HG02852 (cell line): ENCODE measurements at regions not wholly inside any gene's neighbourhood (a gene's known extent, or its start where the extent isn't known, plus 50 kb on each side); places are given as distances from the start of the nearest gene placed in this dataset.

Experiments used
- ATAC-seq: cut with Tn5 transposase; IDR thresholded peaks from one replicate; pipeline ENCODE4 v1.9.1; 2021; ENCODE audit warnings: mild to moderate bottlenecking, moderate library complexity; ENCODE audit not compliant: unreplicated experiment

DNA sequence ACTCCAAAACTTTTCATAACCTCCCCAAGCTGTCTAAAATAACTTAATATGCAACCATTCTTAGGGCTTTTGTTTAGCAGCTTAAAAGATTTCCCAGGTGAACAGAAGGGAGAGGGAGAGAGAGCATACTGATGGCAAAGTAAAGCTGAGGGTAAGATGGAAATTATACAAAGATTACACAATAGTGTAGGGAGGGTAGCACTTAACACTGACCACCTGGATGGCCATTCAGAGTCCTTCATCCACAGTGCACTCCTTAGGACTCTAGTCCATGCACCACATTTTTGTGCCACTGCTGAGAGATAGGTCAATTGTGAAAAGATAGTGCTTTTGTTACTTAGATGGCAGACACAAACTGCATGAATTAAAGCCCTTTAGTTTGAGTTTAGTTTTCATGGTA is 574.6 kb downstream of the LMO4 start:
- no peak for ATAC-seq

DNA sequence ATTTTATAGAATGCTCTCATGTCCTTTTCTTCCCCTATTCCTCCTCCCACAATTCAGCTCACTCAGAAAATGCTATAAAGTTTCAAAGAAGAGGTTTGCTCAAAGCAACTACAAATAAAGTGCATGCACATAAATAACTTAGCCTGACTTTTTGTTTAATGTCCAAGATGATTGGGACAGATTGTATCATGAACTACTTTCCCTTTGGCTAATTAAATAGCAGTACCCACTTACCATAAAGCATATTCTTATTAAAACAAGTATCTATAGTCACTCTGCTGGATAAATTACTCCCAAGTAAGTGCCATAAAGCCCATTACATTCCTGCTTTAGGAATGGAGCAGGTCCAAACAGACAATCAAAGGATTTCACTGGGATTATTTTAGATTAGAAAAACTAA is 576.0 kb downstream of the LMO4 start:
- ATAC-seq: no peak

DNA sequence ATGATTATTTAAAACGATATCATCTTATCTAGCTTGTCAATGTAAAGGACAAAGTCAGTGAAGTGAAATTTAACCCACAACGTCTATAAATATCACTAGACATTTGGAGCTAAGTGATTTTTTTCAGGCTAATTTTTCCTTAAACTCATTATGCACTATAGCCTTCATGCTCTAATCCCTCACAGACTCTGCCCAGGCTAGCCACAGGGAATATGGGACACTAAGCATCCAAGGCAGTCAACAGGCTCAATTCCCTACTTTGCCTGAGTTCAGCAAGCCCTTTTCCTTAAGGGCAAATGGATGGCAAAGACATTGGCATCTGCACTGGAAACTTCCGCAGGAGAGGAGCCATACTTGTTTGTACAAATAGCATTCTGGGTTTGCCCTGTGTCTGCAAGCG is 577.0 kb downstream of the LMO4 start:
- no peak for ATAC-seq

DNA sequence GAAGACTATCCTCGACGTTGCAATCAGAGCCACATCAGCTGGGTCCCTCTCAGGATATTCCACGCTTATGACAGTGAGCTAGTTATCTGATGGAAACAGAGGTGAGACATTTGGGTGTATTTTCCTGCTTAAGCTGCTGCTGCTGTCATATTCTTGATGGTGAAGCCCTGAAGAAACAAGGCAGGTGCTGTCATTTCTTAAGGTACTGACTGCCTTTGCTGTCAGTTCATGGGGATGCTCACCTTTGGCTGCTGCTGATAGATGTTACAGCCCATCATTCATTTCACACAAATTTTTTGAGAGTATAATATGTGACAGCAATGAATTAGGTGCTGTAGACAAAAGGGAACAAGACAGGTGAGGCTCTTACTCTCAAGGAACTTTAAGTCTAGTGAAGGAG is 577.4 kb downstream of the LMO4 start:
- no peak for ATAC-seq

DNA sequence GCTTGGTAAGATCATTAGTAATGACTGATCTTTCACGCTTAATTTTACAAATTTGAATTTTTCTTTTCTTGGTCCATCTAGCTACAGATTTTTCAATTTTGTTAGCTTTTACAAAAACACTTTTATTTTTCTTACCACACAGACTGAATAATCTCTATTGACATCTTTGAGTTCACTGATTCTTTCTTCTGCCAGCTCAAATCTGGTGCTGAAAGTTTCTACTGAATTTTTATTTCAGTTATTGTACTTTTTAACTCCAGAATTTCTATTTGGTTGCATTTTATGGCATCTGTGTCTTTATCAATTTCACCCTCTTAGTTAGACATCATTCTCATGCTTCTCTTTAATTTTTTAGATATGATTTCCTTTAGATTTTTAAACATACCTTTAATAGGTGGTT is 584.7 kb downstream of the LMO4 start:
- ATAC-seq: no peak

DNA sequence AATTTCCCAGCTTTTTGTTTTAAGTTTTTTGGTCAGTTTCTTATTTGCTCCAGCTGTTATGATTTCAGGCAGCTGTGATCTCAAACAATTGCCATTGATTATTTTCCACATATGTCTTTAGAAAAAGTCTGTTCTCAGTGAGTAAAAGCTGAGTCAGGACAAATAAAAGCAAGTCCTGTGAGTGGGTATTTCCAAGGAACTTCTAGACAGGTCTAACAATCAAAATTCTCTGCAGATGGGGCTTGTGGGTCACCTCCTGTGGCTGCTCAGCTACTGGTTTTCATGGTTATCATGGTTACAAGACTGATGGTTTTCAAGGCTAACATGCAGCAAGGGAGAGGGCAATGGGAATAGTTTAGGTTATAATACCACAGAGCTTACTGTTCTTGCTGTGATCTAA is 585.7 kb downstream of the LMO4 start:
- no peak for ATAC-seq

DNA sequence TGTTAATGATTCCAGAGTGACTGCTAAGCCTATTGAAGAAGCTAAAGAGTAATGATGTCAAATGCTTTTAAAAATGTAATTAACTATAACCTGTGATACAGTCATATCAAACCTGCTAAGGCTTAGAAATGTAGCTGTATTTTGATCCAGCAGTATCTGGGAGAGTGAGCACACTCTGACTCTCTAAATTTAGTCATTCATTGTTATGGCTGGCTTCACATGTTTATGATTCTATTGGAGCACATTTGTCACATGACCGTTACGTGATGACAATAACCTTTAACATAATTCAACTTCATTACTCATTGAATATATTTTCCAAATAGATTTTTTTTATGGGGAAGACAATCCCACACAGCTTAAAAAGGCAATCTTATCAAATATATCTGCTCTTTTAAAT is 587.1 kb downstream of the LMO4 start:
- ATAC-seq: no peak

DNA sequence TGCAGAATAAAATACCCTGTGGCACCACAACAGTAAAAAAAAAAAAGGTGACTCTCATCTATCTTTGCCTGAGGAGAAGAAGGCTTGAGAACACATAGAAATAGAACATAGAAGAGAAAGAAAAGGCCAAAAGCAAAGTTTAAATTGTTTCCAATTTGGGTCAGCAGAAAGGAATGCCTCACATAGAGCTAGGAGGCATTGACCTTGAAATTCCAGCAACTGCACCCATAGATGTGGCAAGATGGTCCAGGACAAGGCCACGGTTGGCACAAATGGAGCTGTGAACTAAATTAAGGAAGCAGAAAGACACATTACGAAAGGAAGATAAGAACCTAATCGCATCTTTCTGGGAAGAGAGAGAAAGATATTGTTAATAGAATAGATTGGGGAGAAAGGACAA is 588.3 kb downstream of the LMO4 start:
- ATAC-seq: no peak

DNA sequence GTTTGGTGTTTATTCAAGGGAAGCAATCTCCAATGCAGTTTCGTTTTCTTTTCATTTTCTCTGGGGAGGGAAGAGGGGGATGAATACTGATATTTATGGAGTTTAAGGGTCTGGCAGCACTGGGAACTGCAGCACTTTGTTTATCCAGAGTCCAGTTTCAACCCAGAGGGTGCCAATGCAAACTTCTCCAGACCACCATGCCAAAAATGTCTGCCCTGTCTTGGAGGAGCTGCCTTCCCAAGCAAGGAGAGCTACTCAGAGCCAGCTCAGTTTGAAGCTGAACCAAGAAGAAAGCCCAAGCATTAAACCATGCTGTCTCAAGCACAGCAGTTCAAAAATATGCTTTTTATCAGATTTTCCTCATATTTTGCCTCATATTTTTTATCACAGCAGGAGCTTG is 589.7 kb downstream of the LMO4 start:
- no peak for ATAC-seq

DNA sequence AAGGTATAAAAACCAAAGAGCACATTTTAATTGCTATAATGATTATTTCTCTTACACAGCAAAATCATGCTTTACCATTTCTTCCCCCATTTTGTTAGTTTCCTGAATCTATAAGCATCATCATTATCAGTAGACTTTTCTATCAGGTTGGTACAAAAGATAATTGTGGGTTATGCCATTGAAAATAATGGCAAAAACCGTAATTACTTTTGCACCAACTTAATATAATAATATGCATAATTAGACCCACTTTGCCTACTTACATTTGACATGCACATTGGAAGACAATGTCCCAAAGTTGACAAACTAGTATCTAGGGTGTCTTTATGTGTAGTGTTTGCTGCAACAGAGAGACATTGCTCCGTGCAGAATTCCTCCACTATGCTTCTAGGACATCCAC is 594.2 kb downstream of the LMO4 start:
- ATAC-seq: no peak

DNA sequence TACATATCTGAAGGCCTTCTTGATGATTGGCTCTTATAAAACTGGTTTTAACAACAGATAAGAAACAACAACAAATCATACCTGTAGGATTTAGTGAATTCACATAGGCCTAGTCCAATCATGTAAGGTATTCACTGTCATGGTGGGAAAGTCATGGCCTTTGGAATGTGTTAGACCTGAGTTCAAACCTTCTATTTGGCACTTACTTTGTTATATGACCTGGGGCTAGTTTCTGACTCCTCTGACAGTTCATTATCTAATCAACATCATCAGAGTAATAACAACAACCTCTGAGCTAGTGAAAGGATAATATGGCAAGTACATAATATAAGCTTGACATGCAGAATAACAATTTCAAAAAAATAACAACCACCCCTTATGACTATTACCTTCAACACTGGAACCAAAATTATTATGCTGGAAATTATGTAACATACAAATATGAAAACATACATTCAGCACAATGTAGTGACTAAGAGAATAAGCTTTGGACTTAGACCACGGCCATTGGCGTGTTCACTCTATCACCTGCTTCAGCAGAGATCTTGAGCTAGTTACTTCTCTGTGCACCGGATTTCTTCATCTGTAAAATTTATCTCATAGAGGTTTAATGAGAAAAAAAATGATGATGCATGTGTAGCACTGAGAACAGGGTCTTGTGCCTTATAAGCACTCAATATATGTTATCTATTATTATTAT is 597.6 kb downstream of the LMO4 start:
- no peak for ATAC-seq

DNA sequence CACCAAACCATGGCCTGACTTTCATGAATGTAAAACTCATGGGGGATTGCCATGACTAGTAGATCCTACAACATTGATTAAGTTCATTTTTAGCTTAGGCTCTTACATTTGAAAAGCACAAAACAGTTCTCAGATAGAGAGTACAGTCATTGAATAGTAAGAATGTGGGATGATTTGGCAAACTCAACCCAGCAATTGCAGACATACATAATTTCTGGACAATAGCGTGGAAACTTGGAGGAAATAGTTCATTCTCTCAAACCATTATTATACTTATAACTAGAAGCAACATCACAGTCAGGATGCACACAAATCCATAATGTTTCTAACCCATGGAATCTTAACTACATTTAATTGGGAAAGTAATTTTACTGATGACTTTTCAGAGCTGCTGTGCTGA is 598.2 kb downstream of the LMO4 start:
- no peak for ATAC-seq

DNA sequence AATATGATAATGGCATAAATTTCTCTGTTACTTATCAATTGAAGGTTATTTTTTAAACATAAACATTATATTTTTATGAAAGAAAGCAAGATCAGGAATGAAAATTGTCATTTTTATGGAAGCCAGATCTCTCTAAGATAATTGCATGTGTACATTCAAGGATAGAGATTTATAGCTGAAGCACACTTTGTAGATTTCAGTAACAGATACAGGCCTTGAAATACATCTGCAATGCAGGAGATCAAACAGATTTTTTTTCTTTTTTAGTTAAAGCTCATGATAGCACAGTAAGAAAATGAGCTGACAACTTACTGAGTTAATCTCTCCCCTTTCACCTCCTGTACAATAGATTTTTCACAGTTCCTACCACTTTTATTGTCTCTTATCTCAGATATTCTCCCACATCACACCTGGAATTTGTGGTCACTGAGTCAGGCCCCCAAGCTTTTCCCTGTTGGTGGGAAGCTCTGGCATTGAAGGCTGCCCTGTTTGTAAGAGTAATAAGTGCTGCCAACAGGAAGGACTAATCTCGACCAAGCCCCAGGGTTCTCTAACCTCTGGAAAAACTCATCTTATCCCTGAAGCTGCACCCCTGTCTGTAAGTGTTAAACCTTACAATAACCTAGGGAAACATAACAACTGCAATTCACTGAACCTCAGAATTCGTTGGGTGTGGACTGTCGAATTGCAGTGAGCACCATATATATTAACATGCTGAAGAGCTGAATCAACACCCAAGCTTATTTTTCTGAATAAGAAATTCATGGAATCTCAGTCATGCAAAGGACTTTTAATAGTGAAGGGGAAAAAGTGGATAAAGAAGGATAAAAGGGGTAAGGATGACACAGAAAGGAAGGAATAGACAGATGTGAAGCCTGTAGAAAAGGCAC is 599.0 kb downstream of the LMO4 start:
- no peak for ATAC-seq

DNA sequence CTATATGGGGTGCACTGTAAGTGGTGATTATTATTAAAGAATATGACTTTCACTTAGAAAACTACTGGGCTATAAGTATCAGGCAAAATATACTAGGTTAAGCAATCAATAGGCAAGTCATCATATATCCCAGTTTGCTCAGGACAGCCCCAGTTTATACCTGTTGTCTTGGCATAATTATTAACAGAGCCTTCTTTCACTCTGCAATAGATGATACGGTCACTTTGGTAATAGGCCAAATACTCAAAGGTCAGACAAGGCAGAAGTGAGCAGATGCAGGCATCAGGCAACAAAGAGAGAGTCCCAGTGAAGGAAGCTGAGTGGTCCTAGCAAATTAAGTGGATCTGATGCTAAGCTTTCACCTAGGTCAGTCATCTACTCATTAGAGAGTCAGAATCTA is 599.9 kb downstream of the LMO4 start:
- ATAC-seq: no peak

DNA sequence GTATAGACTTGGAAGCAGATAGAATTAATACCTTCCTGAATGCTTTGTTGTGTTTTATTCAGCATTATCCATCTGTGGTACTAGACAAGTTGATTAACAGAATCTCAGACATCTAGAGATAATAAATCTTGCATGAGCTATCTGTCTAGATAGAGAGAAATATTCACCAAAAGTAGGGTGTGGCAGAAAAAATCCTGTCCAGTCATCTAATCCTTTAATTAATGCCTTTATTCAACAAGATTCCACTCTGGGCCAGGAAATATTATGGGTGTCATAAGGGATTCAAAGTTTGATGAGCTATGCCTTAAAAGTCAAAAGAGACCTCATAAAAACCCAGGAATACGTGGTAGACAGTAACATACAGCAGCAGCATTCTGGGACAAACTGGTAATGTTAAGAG is 601.2 kb downstream of the LMO4 start:
- ATAC-seq: no peak

DNA sequence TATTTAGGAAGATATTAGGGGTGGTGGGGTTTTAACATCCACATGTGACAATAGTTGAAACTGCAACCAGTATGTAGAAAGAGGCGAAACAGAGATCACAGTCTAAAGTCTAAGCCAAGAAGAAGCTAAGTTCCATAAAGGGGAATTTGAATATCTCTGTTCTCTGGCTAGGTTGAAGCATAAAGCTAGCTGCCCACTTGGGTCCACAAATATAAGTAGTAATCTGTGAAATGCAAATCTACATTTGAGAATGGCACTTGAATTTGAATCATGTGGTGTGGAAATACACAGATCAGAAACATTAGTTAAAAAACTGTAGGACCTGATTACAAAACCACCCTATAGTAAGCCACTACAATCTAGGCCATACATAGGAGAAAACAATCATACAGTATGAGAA is 602.1 kb downstream of the LMO4 start:
- ATAC-seq: no peak

DNA sequence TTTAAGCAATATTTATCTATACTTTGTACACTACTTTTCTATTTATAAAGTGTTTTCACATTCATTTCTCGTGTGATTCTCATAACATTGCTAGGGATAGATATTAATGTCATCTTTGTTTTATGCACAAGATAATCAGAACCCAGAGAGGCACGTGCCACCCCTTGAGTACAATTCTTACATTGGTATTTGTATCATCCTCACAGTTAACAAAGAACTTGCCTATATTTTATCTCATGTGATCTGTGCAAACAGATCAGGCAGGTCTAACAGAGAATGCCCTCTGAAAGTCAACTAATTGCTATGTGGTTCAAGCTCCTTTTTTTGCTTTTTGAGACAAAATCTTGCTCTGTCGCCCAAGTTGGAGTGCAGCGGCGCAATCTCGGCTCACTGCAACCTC is 604.5 kb downstream of the LMO4 start:
- ATAC-seq: no peak

DNA sequence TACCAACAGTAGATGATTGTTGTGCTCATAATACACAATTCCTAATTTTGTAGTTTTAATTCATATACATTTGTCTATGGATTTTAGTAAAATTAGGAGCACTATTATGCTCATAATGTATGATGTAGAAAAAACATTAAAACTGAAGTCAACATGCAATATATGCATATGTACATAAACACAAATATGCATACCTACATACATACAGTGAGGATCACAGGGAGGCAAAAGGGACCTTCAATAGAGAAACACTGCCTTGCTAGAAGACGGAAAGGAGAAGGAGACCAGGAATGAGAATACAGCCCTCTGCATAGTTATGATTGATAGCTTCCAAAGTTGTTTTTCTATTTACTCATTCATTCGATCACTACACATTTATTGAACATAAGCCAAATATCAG is 606.5 kb downstream of the LMO4 start:
- ATAC-seq: no peak

DNA sequence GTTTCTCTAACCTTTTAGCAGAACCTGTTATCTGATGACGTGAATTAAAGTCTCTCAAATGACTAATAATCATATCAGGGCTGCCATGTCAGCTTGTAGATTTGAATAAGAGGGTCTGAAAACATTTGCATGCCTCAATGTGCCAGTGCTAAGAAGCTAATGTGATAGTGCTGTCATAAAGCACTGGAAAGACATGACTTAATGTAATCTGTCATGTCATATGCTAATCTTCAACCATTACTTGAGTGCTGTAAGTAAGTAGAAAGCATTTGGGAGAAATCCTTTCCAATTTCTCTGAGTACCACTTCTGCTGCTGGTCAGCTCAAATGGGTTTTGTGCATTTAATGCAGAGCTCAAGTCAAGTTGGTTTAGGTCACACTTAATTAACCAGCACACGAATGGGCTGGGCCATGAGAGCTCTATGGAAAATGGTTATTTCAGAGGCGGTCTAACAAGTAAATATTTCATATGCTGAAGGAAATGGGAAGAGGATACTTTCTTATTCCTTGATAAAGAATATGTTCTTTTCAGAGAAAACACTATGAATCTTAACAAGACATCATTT is 609.2 kb downstream of the LMO4 start:
- ATAC-seq: no peak

DNA sequence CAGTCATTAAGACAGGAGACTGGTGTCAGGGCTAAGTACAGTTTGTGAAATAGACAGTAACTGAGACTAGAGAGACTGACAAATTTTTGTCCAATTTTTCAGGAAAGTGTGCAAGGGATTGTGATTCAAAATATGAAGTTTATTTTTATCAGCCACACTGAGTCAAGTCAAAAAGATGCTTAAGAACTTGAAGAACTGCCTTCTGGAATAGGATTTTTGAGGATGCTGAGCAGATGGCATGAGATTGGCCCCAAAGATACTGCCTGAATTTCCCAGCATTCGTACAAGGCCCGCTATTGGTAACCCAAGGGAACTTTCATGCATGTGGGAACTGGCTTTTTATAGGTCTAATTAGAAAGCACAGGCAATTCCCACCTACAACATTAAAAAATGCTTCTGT is 610.0 kb downstream of the LMO4 start:
- no peak for ATAC-seq

DNA sequence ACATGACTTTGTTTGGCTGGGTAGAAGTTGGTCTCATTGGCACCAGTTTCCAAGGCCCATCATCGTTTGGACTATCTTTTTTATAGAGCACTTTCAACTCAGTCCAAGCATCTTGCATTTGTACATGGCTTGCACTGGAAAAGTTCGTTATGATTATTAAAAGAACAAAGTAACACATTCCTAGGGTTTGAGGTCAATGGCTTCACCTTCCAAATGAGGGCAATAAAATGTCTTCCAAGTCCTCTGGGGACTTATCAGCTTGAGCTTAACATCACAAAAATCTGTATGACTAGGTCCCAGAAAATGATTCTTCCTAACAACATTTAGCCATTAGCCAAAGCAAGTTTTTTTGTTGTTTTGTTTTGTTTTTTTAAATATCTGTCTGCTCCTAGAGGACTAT is 610.8 kb downstream of the LMO4 start:
- ATAC-seq: no peak

DNA sequence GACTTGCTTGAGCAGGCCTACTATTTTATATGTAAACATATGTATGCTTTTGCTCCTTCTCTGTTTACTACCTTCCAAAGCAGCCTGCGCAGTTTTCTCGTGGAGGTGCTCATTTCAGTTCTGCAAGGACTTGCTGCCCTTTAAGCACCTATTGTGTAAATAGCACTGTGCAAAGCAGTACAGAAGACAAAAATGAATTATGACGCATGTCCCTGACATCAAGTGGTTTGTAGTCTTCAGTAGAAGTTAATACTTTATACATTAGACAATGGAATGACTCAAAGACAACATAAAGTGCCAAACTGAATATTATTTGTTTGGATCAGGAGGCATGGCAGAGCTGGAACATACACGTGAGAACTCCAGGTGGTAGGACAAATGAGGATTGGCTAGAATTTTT is 611.7 kb downstream of the LMO4 start:
- ATAC-seq: no peak
